ENCODE measurements at regions not wholly inside any gene's neighbourhood (a gene's known extent, or its start where the extent isn't known, plus 50 kb on each side); places are given as distances from the start of the nearest gene placed in this dataset.
"Not testable (repeated sequence)": the region's sequence is repeated elsewhere in the genome, so short reads cannot be mapped to it uniquely, and the experiment has no call there.

DNA sequence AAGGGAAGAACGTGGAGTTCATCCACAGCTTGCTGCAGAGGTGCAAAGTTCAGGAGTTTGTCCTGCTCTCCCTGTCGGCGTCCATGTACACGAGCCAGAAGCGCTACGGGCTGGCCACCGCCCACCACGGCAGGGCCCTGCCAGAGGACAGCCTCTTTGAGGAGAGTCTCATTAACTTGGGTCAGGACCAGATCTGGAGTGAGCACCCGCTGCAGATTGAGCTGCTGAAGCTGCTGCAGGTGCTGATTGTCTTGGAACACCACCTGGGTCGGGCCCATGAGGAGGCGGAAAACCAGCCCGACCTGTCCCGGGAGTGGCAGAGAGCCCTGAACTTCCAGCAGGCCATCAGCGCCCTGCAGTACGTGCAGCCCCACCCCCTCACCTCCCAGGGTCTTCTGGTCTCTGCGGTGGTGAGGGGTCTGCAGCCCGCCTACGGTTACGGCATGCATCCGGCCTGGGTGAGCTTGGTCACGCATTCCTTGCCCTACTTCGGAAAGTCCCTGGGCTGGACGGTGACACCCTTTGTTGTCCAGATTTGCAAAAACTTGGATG lies 73.8 kb upstream of the MORC3 start:
- DNase-seq (ENCODE audit: low read depth in 1 of 2, low spot score in 1 of 2) = no peak

DNA sequence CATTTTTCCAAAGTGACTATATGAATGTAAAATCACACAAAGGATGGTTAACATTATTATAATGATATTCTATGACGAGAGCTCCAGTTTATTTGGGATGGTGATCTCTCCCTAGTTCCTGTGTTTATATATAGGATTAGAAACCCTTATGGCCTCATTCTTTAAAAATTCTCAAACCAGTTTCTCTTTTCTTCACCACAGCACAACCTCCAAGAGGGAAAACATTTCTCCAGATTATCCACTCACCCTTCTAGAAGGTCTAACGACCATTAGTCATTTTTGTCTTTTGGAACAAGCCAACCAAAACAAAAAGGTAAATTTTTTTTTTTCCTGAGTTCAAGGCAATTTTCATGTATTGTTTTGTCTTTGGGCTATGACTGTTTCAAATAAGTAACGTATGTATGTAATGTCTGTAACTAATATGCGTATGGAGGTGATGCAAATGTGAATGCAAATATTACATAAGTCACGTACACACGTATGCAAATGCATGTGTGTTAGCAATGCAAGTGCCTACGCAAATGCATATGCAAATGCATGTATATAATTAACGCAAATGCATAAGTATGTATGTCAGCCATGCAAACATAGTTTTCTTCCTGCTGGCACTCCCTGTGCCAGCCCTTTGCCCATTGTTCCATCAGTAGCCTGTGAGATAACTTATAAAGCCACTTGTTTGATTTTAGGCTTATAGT lies 72.5 kb upstream of the MORC3 start:
- no peak for DNase-seq (ENCODE audit: low read depth in 1 of 2, low spot score in 1 of 2)

DNA sequence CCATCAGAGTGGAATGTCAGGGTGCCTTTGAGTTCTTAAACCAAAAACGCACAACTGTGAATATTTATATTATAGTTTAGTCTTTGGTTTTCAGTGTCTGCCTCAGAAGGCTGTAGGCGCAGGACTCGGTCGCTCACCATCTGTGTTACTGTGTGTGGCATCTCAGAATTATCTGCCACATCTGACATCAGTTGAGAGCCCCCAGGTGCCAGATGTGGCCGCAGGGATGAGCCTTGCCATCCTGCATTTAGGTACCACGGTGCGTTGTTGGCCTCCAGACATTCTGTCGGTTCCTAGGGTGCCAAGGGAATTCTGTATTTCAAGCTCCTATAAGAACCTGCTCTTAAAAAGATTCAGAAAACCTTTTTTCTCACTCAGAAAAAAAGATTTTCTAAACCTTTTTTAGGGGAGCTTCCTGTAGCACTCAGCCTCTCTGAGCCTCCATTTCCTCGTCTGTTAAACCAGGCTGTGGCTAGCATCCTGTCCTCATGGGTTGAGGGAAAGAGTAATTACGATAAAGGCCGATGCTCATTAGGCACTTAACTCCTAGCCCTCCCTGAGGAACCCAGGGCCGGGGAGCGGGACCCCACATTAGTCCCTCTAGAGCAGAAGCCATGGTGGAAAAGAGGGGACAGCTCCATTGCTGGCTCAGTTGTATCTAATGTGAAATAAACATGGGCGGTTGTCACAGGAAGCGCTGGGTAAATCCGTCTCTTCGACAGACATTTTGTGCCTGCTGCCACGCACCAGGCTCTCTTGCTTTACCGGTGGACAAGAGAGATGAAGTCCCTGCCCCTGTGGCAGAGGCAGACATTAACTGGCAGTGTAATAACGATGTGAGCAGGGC lies 70.2 kb upstream of the MORC3 start:
- DNase-seq (ENCODE audit: low read depth in 1 of 2, low spot score in 1 of 2) = no peak

DNA sequence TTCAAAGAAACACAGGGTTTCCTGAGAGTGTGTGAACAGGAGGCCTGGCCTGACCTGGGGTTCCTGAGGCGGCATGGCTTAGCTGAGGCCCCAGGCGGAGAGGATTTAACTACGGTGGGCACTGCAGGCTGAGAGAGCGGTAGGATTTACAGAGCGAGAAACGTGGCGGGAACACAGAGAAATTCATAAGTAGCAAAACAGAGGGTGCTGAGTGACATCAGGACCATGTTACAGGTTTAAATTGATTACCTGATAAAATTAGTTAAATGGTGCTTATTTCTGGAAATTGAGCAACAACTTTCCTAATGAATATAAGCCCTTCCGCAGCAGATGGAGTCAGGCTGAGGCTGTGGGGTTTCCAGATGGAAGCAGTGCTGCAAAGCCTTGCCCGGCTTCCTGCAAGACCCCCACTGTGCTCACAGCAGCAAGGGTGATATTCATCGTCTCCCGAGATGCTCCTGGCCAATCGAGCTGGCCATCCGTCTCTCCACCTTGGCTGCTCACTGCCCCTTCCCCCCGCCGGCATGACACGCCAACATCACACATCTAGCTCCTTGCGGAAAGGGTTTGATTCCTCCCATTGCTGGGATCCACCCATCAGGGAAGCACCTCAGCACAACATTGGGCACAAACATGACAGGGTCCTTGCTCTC lies 69.4 kb upstream of the MORC3 start:
- DNase-seq (ENCODE audit: low read depth in 1 of 2, low spot score in 1 of 2) = no peak

DNA sequence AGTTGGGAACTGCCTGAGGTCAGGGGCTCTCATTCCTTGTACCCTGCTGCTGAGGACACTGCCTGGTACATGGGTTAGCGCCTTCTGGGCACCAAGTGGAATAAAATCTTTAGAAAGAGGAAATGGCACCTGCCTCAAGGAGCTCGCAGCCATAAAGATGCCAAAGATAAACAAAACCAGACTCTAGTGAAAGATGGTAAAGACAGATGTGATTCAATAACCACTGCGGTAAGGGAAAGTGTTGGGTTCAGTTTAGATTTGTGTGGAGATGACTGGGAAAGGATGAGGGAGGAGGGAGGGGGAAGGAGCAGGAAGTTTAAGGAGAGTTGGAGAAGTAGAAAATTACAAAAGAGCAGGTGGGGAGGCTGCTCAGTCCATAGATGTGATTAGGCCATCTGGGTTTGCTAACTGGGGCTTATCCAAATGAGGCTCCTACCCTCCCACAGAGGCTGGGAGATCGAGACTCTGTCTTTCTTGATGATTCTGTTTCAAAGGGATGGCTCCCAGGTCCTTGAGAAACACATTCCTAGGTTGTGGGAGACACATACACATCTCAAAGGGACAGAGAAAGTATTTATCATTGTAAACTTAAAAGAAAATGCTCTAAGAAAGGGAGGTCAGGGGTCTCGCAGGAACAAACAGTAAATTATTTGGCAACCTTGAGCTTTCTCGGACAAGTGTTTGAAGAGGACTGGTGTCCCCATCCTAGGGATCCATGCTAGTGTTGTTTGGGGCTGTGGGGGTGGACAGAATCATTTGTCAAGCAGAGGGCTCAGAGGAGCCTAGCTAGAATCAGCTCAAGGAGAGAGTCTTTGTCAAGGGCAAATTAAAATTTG lies 65.7 kb upstream of the MORC3 start:
- DNase-seq (ENCODE audit: low read depth in 1 of 2, low spot score in 1 of 2) = no peak

DNA sequence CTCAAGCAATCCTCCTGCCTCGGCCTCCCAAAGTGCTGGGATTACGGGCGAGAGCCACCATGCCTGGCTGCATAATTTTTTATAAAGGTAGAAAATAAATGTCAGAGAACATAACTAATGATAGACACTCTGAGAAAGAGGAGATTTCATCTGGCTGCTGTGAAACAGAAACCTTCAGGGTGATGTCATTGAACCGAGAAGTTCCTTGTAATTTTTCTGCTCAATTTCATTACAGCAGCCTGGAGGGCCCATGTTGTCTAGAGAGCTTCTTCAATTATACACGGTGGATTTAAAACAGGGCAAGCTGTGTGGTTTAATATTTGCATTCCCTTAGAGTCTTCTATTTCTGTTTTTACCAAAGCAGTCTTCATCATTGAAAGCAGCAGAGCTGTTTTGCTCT lies 64.3 kb upstream of the MORC3 start:
- no peak for DNase-seq (ENCODE audit: low read depth in 1 of 2, low spot score in 1 of 2)

DNA sequence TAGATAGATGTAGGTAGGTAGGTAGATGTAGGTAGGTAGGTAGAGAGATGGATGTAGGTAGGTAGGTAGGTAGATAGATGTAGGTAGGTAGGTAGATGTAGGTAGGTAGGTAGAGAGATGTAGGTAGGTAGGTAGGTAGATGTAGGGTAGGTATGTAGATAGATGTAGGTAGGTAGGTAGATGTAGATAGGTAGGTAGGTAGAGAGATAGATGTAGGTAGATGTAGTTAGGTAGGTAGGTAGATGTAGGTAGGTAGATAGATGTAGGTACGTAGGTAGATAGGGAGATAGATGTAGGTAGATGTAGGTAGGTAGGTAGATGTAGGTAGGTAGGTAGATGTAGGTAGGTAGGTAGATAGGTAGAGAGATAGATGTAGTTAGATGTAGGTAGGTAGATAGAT lies 62.3 kb upstream of the MORC3 start:
- no peak for DNase-seq (ENCODE audit: low read depth in 1 of 2, low spot score in 1 of 2)

DNA sequence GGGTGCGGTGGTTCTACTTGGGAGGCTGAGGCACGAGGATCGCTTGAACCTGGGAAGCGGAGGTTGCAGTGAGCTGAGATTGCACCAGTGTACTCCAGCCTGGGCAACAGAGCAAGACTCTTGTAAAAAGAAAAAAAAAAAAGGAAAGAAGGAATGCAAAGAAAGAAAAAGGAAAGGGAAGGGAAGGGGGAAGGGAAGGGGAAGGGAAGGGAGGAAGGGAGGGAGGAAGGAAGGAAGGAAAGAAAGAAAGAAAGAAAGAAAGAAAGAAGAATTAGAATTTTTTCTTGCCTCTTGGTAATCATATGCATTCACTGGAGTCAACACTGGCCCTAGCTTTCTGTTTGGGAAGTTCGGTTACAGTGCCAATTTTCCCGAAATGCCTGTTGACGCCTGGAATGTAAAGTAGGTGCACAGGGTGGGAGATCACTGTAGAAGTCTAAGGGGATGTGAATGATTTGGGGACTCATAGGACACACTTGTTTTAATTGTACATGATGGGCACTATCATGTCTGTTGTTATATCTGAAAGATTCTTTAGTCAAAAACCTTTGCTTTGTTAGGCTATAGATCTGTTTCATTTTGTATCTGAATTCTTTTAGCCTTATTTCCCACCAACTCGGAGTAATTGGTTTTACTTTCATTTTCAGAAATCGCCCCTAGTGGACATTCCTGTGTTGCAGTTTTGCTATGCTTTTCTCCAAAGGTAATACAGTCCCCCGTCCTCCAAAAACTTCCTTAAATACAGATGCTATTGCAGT lies 59.8 kb upstream of the MORC3 start:
- DNase-seq (ENCODE audit: low read depth in 1 of 2, low spot score in 1 of 2) = peak in 1 of 2 donors; percentile 19

DNA sequence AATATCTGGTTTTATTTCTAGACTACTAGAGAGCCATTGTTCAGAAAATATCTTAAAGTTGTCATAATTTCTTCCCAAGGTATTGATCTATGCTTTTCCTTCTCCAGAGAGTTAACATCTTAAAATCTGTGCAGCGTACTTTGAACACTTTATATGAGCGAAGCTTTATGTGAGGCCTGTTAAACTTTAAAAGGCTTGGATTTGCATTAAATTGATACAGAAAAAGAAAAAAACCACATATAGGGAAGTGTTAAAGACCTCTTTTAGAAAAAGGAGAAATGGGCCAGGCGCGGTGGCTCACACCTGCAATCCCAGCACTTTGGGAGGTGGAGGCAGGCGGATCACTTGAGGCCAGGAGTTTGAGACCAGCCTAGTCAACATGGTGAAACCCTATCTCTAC lies 59.2 kb upstream of the MORC3 start:
- no peak for DNase-seq (ENCODE audit: low read depth in 1 of 2, low spot score in 1 of 2)

DNA sequence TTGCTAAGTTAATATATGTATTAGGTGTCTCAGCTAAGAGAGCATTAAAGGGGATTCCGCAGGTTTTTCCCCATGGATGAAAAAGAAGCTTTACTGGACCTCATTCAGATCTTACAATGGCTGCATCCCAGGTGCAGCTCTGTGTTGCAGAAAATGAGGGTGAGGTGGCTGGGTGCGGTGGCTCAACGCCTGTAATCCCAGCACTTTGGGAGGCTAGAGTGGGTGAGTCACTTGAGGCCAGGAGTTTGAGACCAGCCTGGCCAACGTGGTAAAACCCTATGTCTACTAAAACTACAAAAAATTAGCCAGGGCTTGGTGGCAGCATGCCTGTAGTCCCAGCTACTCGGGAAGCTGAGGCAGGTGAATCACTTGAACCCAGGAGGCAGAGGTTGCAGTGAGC lies 58.5 kb upstream of the MORC3 start:
- no peak for DNase-seq (ENCODE audit: low read depth in 1 of 2, low spot score in 1 of 2)

DNA sequence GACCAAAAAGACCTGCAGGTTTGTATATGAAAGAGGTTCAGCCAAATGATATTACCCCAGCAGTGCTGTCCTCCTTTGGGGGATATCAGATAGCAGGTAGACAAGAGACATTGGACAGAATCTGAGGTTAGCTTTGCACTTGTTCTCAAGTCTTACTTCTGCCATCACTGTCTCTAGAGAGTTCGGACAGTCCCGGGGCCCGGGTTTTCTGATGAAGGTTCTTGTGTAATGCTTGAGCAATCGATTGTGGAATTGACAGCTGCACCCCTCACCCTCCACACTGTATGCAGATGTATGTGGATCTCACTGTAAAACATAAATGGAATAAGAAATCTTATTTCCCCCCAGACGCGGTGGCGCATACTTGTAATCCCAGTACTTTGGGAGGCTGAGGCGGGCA lies 56.2 kb upstream of the MORC3 start:
- DNase-seq (ENCODE audit: low read depth in 1 of 2, low spot score in 1 of 2) = no peak

DNA sequence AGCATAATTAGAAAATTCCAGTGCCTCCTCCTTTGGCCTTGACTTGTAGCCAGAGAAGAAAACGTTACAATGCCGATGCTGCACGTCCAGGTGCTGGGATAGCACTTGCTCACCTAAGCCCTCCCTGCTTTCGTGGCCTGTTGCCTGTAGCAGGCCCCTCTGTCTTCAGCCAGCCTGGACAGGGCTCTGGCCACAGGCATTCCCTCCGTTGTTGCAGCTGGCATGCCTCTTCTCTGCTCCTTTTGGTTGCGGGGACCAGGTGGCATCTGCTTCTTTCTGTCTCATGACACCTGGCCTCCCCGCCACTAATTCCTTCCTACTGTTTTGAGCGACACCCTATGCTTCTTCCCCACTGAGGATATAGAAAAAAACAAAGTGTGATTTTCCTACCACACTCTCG lies 54.6 kb upstream of the MORC3 start:
- no peak for DNase-seq (ENCODE audit: low read depth in 1 of 2, low spot score in 1 of 2)

DNA sequence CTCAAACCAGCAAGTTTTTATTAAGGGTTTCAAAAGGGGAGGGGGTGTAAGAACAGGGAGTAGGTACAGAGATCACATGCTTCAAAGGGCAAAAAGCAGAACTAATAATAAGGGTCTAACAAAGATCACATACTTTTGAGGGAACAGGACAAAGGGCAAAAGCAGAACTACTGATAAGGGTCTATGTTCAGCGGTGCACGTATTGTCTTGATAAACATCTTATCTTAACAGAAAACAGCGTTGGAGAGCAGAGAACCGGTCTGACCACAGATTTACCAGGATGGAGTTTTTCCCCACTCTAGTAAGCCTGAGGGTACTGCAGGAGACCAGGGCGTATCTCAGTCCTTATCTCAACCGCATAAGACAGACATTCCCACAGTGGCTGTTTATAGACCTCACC lies 52.2 kb upstream of the MORC3 start:
- not testable (repeated sequence) for DNase-seq (ENCODE audit: low read depth in 1 of 2, low spot score in 1 of 2)

DNA sequence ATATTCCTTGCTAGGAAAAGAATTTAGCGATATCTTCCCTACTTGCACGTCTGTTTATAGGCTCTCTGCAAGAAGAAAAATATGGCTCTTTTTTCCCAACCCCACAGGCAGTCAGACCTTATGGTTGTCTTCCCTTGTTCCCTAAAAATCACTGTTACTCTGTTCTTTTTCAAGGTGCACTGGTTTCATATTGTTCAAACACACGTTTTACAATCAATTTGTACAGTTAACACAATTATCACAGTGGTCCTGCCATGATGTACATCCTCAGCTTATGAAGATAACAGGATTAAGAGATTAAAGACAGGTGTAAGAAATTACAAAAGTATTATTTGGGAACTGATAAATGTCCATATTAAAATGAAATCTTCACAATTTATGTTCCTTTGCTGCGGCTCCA lies 51.7 kb upstream of the MORC3 start:
- DNase-seq (ENCODE audit: low read depth in 1 of 2, low spot score in 1 of 2) = not testable (repeated sequence)
